HEK293 (cell line): ENCODE measurements at regions not wholly inside any gene's neighbourhood (a gene's known extent, or its start where the extent isn't known, plus 50 kb on each side); places are given as distances from the start of the nearest gene placed in this dataset.

ENCODE experiments used
- AEBP2 ChIP-seq: fragments of 450-650 bp; formaldehyde crosslinking; IDR thresholded peaks from 2 replicates; pipeline ENCODE4 v1.5.1; 2016; ENCODE audit warnings: missing biosample characterization, missing genetic modification characterization, borderline replicate concordance
- ZNF138 ChIP-seq: fragments of 450-650 bp; formaldehyde crosslinking; IDR thresholded peaks from 2 replicates; pipeline ENCODE4 v1.5.1; 2016; ENCODE audit warnings: missing biosample characterization, missing genetic modification characterization, borderline replicate concordance
- ZNF473 ChIP-seq: fragments of 450-650 bp; formaldehyde crosslinking; IDR thresholded peaks from 2 replicates; pipeline ENCODE4 v1.5.1; 2017; ENCODE audit warnings: missing biosample characterization, missing genetic modification characterization
- ZNF555 ChIP-seq: fragments of 450-650 bp; formaldehyde crosslinking; conservative IDR thresholded peaks from 2 replicates; pipeline ENCODE4 v1.5.1; 2017; ENCODE audit warnings: missing biosample characterization, mild to moderate bottlenecking, missing genetic modification characterization, inconsistent platforms
- ZNF692 ChIP-seq: fragments of 450-650 bp; formaldehyde crosslinking; IDR thresholded peaks from 2 replicates; pipeline ENCODE4 v1.5.1; 2016; ENCODE audit warnings: missing biosample characterization, missing genetic modification characterization
- ZNF777 ChIP-seq: fragments of 450-650 bp; formaldehyde crosslinking; IDR thresholded peaks from 2 replicates; pipeline ENCODE4 v1.5.1; 2017; ENCODE audit warnings: missing biosample characterization, missing genetic modification characterization, borderline replicate concordance
- ZNF843 ChIP-seq: fragments of 450-650 bp; formaldehyde crosslinking; IDR thresholded peaks from 2 replicates; pipeline ENCODE4 v1.5.1; 2016; ENCODE audit warnings: missing biosample characterization, missing genetic modification characterization

- TF ChIP-seq ZNF692 (tag by site-specific recombination) (no peak), ZNF843 (tag by site-specific recombination) (no peak), ZNF777 (tag by site-specific recombination) (no peak), ZNF473 (tag by site-specific recombination) (no peak), AEBP2 (no peak), ZNF555 (tag by site-specific recombination) (no peak), ZNF138 (tag by site-specific recombination) (no peak)
These were observed 192.6 kb upstream of the SALL4 start for GRCh38 chr20:51994751-51995417.
